B cell (primary cell): ENCODE measurements at regions not wholly inside any gene's neighbourhood (a gene's known extent, or its start where the extent isn't known, plus 50 kb on each side); places are given as distances from the start of the nearest gene placed in this dataset.
"Not testable (repeated sequence)": the region's sequence is repeated elsewhere in the genome, so short reads cannot be mapped to it uniquely, and the experiment has no call there.

Source experiments
- ATAC-seq: fragments of 200-7000 bp; cut with Tn5 transposase; one replicate; pipeline ENCODE4 v1.10.0; 2021; ENCODE audit warnings: low read depth, mild to moderate bottlenecking, moderate number of reproducible peaks, moderate library complexity
- CTCF ChIA-PET: fragments of 350-600 bp; sonication (Branson Sonifier 250); formaldehyde crosslinking; loops from one replicate; lab custom pipeline; 2021; ENCODE audit warnings: antibody characterized with exemption, inconsistent platforms; lab: Charles Lee
- POLR2A ChIA-PET: fragments of 350-600 bp; sonication (Branson Sonifier 250); formaldehyde crosslinking; loops from one replicate; lab custom pipeline; 2021; ENCODE audit warnings: antibody characterized with exemption; lab: Charles Lee
- DNase-seq: peaks from one replicate; pipeline ENCODE4 v3.0.0; 2013
- H2AFZ ChIP-seq: 2 replicates; pipeline ENCODE4 v1.6.1; 2012; ENCODE audit warnings: mild to moderate bottlenecking, low read depth, low read length; ENCODE audit not compliant: insufficient read depth, poor library complexity, severe bottlenecking
- H3K27ac ChIP-seq, 2 donors: 1 replicate in 1 of 2; 2 replicates in 1 of 2; pipeline ENCODE4 v1.5.1; 2012 to 2013; ENCODE audit warnings: low read length in 2 of 2, mild to moderate bottlenecking in 2 of 2, moderate library complexity in 1 of 2
- H3K27me3 ChIP-seq, 4 experiments: fragments of 200-600 bp in 1 of 4; sonication (generic) in 1 of 4; replicated peaks in 1 of 4; 1 replicate in 2 of 4; 2 replicates in 2 of 4; pipeline versions ENCODE4 v1.6.1 to v1.7.0; 2013 to 2016; ENCODE audit warnings: low read length in 3 of 4, mild to moderate bottlenecking in 2 of 4, mixed read lengths in 1 of 4, moderate library complexity in 1 of 4; ENCODE audit not compliant: insufficient read depth in 4 of 4, control insufficient read depth in 3 of 4; ENCODE audit errors: control extremely low read depth in 1 of 4
- H3K36me3 ChIP-seq, 2 experiments: replicated peaks in 1 of 2; 1 replicate in 1 of 2; 2 replicates in 1 of 2; pipeline versions ENCODE4 v1.6.1 to v1.7.1; 2013; ENCODE audit warnings: low read length in 1 of 2; ENCODE audit not compliant: insufficient read depth in 2 of 2, control insufficient read depth in 1 of 2; ENCODE audit errors: control extremely low read depth in 1 of 2, extremely low read depth in 1 of 2
- H3K4me1 ChIP-seq, 2 donors: fragments of 200-600 bp in 1 of 2; sonication (generic) in 1 of 2; 1 replicate in 1 of 2; 2 replicates in 1 of 2; pipeline versions ENCODE4 v1.5.1 to v1.6.1; 2013 to 2017; ENCODE audit warnings: low read length in 2 of 2; ENCODE audit not compliant: control insufficient read depth in 2 of 2, insufficient read depth in 2 of 2
- H3K4me2 ChIP-seq: replicated peaks from 2 replicates; pipeline ENCODE3; 2012; ENCODE audit warnings: mild to moderate bottlenecking, low read depth, low read length; ENCODE audit not compliant: poor library complexity, severe bottlenecking
- H3K4me3 ChIP-seq, 5 experiments: fragments of 200-600 bp in 1 of 5; sonication (generic) in 1 of 5; 1 replicate in 3 of 5; 2 replicates in 2 of 5; pipeline versions ENCODE4 v1.5.1 to v1.7.0; 2011 to 2016; ENCODE audit warnings: low read length in 4 of 5, mild to moderate bottlenecking in 4 of 5, low read depth in 2 of 5, control low read depth in 1 of 5, moderate library complexity in 1 of 5; ENCODE audit not compliant: insufficient read depth in 1 of 5; ENCODE audit errors: control extremely low read depth in 1 of 5, extremely low read depth in 1 of 5
- H3K79me2 ChIP-seq: fragments of 200-600 bp; sonication (generic); one replicate; pipeline ENCODE4 v1.6.0; 2016; ENCODE audit warnings: low read length; ENCODE audit not compliant: control insufficient read depth, insufficient read depth
- H3K9ac ChIP-seq: fragments of 200-600 bp; sonication (generic); 2 replicates; pipeline ENCODE4 v1.6.1; 2017; ENCODE audit warnings: mild to moderate bottlenecking, low read length, moderate library complexity
- H3K9me3 ChIP-seq, 3 donors: one replicate each; pipeline versions ENCODE4 v1.6.1 to v1.7.1; 2013; ENCODE audit warnings: low read length in 2 of 3; ENCODE audit not compliant: control insufficient read depth in 2 of 3, insufficient read depth in 1 of 3; ENCODE audit errors: control extremely low read depth in 1 of 3
- H4K20me1 ChIP-seq: 2 replicates; pipeline ENCODE4 v1.6.0; 2012; ENCODE audit warnings: mild to moderate bottlenecking, low read length; ENCODE audit not compliant: insufficient read depth, control insufficient read depth, poor library complexity, severe bottlenecking
- H3K27ac Mint-ChIP-seq: one replicate; pipeline ENCODE4 v1.8.0; 2021; ENCODE audit warnings: mixed read lengths
- H3K27me3 Mint-ChIP-seq: one replicate; pipeline ENCODE4 v1.8.0; 2021; ENCODE audit warnings: mixed read lengths
- H3K4me1 Mint-ChIP-seq: one replicate; pipeline ENCODE4 v1.8.0; 2021; ENCODE audit warnings: mixed read lengths
- H3K4me3 Mint-ChIP-seq: one replicate; pipeline ENCODE4 v1.8.0; 2021; ENCODE audit warnings: mixed read lengths
- H3K9me3 Mint-ChIP-seq: one replicate; pipeline ENCODE4 v1.8.0; 2022; ENCODE audit warnings: mixed read lengths; ENCODE audit not compliant: insufficient read depth
- EZH2 ChIP-seq: IDR thresholded peaks from 2 replicates; pipeline ENCODE4 v1.6.1; 2012; ENCODE audit warnings: borderline replicate concordance, low read depth, mild to moderate bottlenecking, moderate library complexity, low read length; ENCODE audit not compliant: insufficient read depth, poor library complexity, severe bottlenecking
- WGBS: methylation state at CpG from one replicate; pipeline ENCODE4 v1.1.5; 2013; ENCODE audit warnings: missing lambda C conversion rate; ENCODE audit not compliant: insufficient coverage; 5-methylcytosine and 5-hydroxymethylcytosine counted together
- intact Hi-C: fragments of 100-400 bp; cut with micrococcal nuclease; formaldehyde crosslinking; loops from one replicate; pipeline ENCODE4 v1.10.0; 2022
- TF ChIP-seq, protein P1 (sequence below): fragments of 200-600 bp; IDR thresholded peaks from one replicate; pipeline ENCODE4 v1.8.0; 2022; ENCODE audit warnings: antibody characterized with exemption, mild to moderate bottlenecking

DNA sequence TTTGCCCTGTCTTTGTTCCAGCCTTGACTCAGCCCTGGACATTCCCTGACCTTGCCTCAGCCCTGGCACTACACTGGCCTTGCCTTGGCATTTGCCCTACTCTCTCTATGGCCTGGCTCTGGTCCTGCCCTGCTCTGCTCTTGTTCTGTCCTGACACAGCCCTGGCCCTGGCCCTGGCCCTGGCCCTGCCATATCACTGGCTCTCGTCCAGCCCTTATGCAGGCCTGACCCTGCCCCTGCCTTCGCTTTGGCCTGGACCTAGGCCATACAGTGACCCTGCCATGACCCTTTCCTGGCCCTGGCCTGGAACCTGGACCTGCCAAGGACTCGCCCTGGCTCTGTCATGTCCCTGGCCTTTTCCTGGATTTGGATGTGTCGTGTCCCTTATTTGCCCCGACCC is 646.0 kb downstream of the ZNF37A start:
- H3K4me2 ChIP-seq = no peak overlapping the region
- ATAC-seq (no peak), DNase-seq (no peak)
- Mint-ChIP-seq H3K4me3 (no peak overlapping the region), H3K4me1 (no peaks in the 10 kb centered on the region), H3K9me3 (no peaks in the 10 kb centered on the region), H3K27ac (no peak overlapping the region), H3K27me3 (no peaks in the 10 kb centered on the region)
- H4K20me1 ChIP-seq = no peaks in the 10 kb centered on the region
- 59% methylated on average over 3 of the region's 5 CpGs for WGBS
- no peaks in the 10 kb centered on the region for H3K27me3 ChIP-seq
- no peak overlapping the region for H3K9ac ChIP-seq
- no peaks in the 10 kb centered on the region for H3K36me3 ChIP-seq
- H2AFZ ChIP-seq = no peak overlapping the region
- H3K27ac ChIP-seq = no peak overlapping the region
- no peak overlapping the region for H3K4me3 ChIP-seq
- intact Hi-C loops = no loop called here
- POLR2A ChIA-PET = no interaction called here
- H3K4me1 ChIP-seq = no peaks in the 10 kb centered on the region
- H3K79me2 ChIP-seq = no peaks in the 10 kb centered on the region
- TF ChIP-seq, protein P1, sequence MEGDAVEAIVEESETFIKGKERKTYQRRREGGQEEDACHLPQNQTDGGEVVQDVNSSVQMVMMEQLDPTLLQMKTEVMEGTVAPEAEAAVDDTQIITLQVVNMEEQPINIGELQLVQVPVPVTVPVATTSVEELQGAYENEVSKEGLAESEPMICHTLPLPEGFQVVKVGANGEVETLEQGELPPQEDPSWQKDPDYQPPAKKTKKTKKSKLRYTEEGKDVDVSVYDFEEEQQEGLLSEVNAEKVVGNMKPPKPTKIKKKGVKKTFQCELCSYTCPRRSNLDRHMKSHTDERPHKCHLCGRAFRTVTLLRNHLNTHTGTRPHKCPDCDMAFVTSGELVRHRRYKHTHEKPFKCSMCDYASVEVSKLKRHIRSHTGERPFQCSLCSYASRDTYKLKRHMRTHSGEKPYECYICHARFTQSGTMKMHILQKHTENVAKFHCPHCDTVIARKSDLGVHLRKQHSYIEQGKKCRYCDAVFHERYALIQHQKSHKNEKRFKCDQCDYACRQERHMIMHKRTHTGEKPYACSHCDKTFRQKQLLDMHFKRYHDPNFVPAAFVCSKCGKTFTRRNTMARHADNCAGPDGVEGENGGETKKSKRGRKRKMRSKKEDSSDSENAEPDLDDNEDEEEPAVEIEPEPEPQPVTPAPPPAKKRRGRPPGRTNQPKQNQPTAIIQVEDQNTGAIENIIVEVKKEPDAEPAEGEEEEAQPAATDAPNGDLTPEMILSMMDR = no peak
- TF ChIP-seq EZH2 = no peak
- CTCF ChIA-PET = no interaction called here
- H3K9me3 ChIP-seq = peaks cover 0 to 56% (median 0%) of the 10 kb centered on the region in 3 donors

DNA sequence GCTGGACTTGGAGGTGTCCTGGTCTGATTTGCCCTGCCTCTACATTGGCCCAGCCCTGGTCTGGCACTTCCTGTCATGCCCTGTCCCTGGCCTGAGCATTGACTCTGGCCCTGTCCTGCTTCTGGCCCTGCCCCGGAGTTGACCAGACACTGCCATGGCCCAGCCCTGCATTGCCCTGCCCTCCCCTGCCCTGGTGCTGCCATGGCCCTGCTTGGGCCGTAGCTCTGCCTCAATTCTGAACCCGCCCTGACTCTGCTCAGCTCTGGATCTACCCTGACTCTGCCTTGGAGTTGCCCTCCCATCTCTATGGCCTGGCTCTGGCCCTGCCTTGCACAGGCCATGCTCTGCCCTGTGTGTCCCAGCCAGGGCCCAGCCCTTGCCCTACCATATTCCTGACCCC is 647.1 kb downstream of the ZNF37A start:
- Histone ChIP-seq H3K4me2 (no peak overlapping the region), H3K79me2 (no peaks in the 10 kb centered on the region), H3K4me3 (no peak overlapping the region), H3K27me3 (no peaks in the 10 kb centered on the region), H3K36me3 (no peaks in the 10 kb centered on the region), H2AFZ (no peak overlapping the region), H3K9ac (no peak overlapping the region), H4K20me1 (no peaks in the 10 kb centered on the region), H3K9me3 (peaks cover 0 to 50% (median 0%) of the 10 kb centered on the region in 3 donors), H3K27ac (no peak overlapping the region), H3K4me1 (no peaks in the 10 kb centered on the region)
- DNase-seq (no peak), ATAC-seq (no peak)
- Mint-ChIP-seq H3K27ac (no peak overlapping the region), H3K4me3 (no peak overlapping the region), H3K4me1 (no peaks in the 10 kb centered on the region), H3K27me3 (no peaks in the 10 kb centered on the region), H3K9me3 (no peaks in the 10 kb centered on the region)
- 86% methylated on average over 3 of the region's 3 CpGs for WGBS
- ChIA-PET CTCF (no interaction called here), POLR2A (no interaction called here)
- TF ChIP-seq, protein P1 = no peak
- no peak for TF ChIP-seq EZH2
- intact Hi-C loops = no loop called here

DNA sequence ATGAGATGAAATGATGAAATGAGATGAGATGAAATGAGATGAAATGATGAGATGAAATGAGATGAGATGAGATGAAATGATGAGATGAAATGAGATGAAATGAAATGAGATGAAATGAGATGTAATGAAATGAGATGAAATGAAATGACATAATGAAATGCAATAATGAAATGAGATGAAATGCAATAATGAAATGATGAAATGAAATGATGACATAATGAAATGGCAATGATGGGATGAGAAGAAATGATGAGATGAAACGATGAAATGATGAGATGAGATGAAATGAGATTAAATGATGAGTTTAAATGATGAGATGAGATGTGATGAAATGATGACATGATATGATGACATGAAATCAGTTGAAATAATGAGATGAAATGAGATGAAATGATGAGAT is 650.3 kb downstream of the ZNF37A start:
- POLR2A ChIA-PET, H3K79me2 ChIP-seq, H3K36me3 ChIP-seq, H4K20me1 ChIP-seq, H3K27ac ChIP-seq, H3K9ac ChIP-seq, H3K4me3 Mint-ChIP-seq, intact Hi-C loops, H3K4me3 ChIP-seq, CTCF ChIA-PET, H3K27me3 Mint-ChIP-seq, H3K9me3 Mint-ChIP-seq, ATAC-seq, H3K27ac Mint-ChIP-seq, H3K4me2 ChIP-seq, H2AFZ ChIP-seq, H3K27me3 ChIP-seq, DNase-seq, H3K4me1 Mint-ChIP-seq, H3K4me1 ChIP-seq: not testable (repeated sequence)
- peaks cover 0 to 31% (median 0%) of the 10 kb centered on the region in 3 donors for H3K9me3 ChIP-seq
- 20% methylated on average over 1 of the region's 1 CpG for whole genome bisulfite sequencing
